ENCODE measurements at regions not wholly inside any gene's neighbourhood (a gene's known extent, or its start where the extent isn't known, plus 50 kb on each side); places are given as distances from the start of the nearest gene placed in this dataset.

DNA sequence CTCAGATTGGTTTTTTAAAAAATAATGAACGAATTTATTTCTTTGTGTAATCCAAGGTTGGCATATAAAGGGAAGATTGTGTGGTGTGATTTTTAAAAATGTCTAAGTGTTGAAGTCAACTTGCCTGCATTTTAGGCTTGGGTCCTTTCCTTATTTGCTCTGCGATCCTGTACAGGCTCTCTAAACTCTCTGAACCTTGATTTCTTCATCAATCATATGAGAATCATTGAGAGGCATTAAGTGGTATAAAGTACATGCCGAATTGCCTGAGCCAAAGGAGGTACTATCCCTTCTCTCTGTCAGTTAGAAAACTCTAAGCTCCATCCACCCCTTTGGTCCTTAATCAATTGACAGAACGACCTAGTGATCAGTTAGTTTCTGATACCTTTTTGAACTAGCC, 440.4 kb upstream of the MEX3C start:
- H2BK12ac ChIP-seq (ENCODE audit: insufficient read length, low read depth, low read length) = no peak overlapping the region
- H3K9me3 Mint-ChIP-seq = peaks cover 44 to 50% of the 10 kb centered on the region in 2 experiments
- no peak overlapping the region for H3K18ac ChIP-seq (ENCODE audit: insufficient read length, low read depth, low read length)
- no peak overlapping the region for H4K5ac ChIP-seq (ENCODE audit: insufficient read length, low read depth, low read length)
- H3K36me3 Mint-ChIP-seq (ENCODE audit: insufficient read depth in 1 of 3, low read depth in 3 of 3) = peaks cover 20 to 43% (median 27%) of the 10 kb centered on the region in 3 experiments
- H3T11ph ChIP-seq (ENCODE audit: low read length) = no peak overlapping the region
- H3K27ac ChIP-seq (ENCODE audit: insufficient read length, low read depth, low read length) = no peak overlapping the region
- H3K4me1 Mint-ChIP-seq = no peaks in the 10 kb centered on the region
- no peak overlapping the region for H2BK20ac ChIP-seq (ENCODE audit: low read depth, low read length, poor library complexity, severe bottlenecking)
- no peaks in the 10 kb centered on the region for H3K27me3 ChIP-seq (ENCODE audit: insufficient read depth, low read length)
- H4K20me1 ChIP-seq (ENCODE audit: control insufficient read depth, insufficient read depth, insufficient read length) = no peaks in the 10 kb centered on the region
- no peak overlapping the region for H3K4me2 ChIP-seq (ENCODE audit: insufficient read depth, insufficient read length, low read length)
- no peak overlapping the region for H3K4me3 Mint-ChIP-seq
- no peak overlapping the region for H2BK15ac ChIP-seq (ENCODE audit: low read depth, low read length)
- 100% methylated on average over 1 of the region's 4 CpGs for WGBS (ENCODE audit: extremely low coverage, insufficient read length, low lambda C conversion rate)
- no peak overlapping the region for H3K23ac ChIP-seq (ENCODE audit: insufficient read length, low read depth, low read length)
- H4K8ac ChIP-seq (replicated peaks; ENCODE audit: insufficient read length, low read depth, low read length) = no peak overlapping the region
- H2AK5ac ChIP-seq (ENCODE audit: insufficient read length, low read length) = no peak overlapping the region
- no peak for DNase-seq
- no peaks in the 10 kb centered on the region for H3K4me1 ChIP-seq (ENCODE audit: insufficient read depth, low read length)
- no peak overlapping the region for H2BK5ac ChIP-seq (ENCODE audit: insufficient read length, low read length)
- no peaks in the 10 kb centered on the region for H3K23me2 ChIP-seq (ENCODE audit: insufficient read length, low read depth, low read length, poor library complexity, severe bottlenecking)
- H3K27me3 Mint-ChIP-seq (ENCODE audit: low read depth) = no peaks in the 10 kb centered on the region
- H3K56ac ChIP-seq (ENCODE audit: insufficient read length, low read depth, low read length) = no peak overlapping the region
- H3K9ac ChIP-seq (ENCODE audit: extremely low read depth, insufficient read length, low read length) = no peak overlapping the region
- TF ChIP-seq, protein P1, sequence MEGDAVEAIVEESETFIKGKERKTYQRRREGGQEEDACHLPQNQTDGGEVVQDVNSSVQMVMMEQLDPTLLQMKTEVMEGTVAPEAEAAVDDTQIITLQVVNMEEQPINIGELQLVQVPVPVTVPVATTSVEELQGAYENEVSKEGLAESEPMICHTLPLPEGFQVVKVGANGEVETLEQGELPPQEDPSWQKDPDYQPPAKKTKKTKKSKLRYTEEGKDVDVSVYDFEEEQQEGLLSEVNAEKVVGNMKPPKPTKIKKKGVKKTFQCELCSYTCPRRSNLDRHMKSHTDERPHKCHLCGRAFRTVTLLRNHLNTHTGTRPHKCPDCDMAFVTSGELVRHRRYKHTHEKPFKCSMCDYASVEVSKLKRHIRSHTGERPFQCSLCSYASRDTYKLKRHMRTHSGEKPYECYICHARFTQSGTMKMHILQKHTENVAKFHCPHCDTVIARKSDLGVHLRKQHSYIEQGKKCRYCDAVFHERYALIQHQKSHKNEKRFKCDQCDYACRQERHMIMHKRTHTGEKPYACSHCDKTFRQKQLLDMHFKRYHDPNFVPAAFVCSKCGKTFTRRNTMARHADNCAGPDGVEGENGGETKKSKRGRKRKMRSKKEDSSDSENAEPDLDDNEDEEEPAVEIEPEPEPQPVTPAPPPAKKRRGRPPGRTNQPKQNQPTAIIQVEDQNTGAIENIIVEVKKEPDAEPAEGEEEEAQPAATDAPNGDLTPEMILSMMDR (conservative IDR thresholded peaks at IDR 0.05) = no peak
- peaks cover 7% of the 10 kb centered on the region for H3K9me3 ChIP-seq (ENCODE audit: control insufficient read depth, low read depth, low read length)
- H3K14ac ChIP-seq (ENCODE audit: insufficient read depth, low read length) = no peak overlapping the region
- no peak overlapping the region for H2BK120ac ChIP-seq (ENCODE audit: low read depth, low read length, poor library complexity, severe bottlenecking)
- H3K79me2 ChIP-seq (ENCODE audit: insufficient read depth, low read length) = no peaks in the 10 kb centered on the region
- H2AFZ ChIP-seq (ENCODE audit: low read length) = no peak overlapping the region
- H3K4ac ChIP-seq (ENCODE audit: low read depth, low read length) = no peak overlapping the region
- no peak overlapping the region for H4K91ac ChIP-seq (ENCODE audit: insufficient read length, low read depth, low read length)
- no peaks in the 10 kb centered on the region for H3K79me1 ChIP-seq (ENCODE audit: insufficient read depth, low read depth, low read length, poor library complexity, severe bottlenecking)
- H3K27ac Mint-ChIP-seq = no peak overlapping the region
